ENCODE measurements at regions not wholly inside any gene's neighbourhood (a gene's known extent, or its start where the extent isn't known, plus 50 kb on each side); places are given as distances from the start of the nearest gene placed in this dataset.

GRCh38 chr5:66315784-66316183, 171.7 kb downstream of the SREK1 start:
- DNase-seq (ENCODE audit: low spot score): no peak
- ChIA-PET CTCF (interaction anchor here (0.6 kb wide), 1 partner anchor 206 kb away, joined by 3 read pairs; no protein-coding TSS in a partner anchor), POLR2A (ENCODE audit: low non-redundant PET) (interaction anchor here (0.6 kb wide), 1 partner anchor 1201 kb away, joined by 3 read pairs; no protein-coding TSS in a partner anchor)
- Histone ChIP-seq H3K27ac (ENCODE audit: low read depth, low read length, poor library complexity, severe bottlenecking) (no peak overlapping the region), H3K9me3 (ENCODE audit: low read depth, low read length, poor library complexity, severe bottlenecking) (no peaks in the 10 kb centered on the region), H3K36me3 (ENCODE audit: insufficient read depth, low read length, poor library complexity, severe bottlenecking) (no peaks in the 10 kb centered on the region), H3K4me1 (ENCODE audit: insufficient read depth, low read length, poor library complexity, severe bottlenecking) (no peaks in the 10 kb centered on the region), H3K27me3 (replicated peaks; ENCODE audit: insufficient read depth, low read depth, low read length, poor library complexity) (peaks cover 4% of the 10 kb centered on the region), H3K4me3 (ENCODE audit: low read depth, low read length, poor library complexity, severe bottlenecking) (no peak overlapping the region)
- intact Hi-C loops (cut with micrococcal nuclease; ENCODE audit: unreplicated experiment): no loop called here
- TF ChIP-seq CTCF (conservative IDR thresholded peaks at IDR 0.05; ENCODE audit: low read depth, low read length) (no peak), EZH2 (IDR thresholded peaks at IDR 0.05; ENCODE audit: borderline replicate concordance, low read depth, low read length, poor library complexity, severe bottlenecking) (no peak)
- BruUV-seq (replicated peaks): no TSS peak

GRCh38 chr5:66322786-66323528, 178.9 kb downstream of the SREK1 start:
- BruUV-seq (replicated peaks): no TSS peak
- TF ChIP-seq EZH2 (IDR thresholded peaks at IDR 0.05; ENCODE audit: borderline replicate concordance, low read depth, low read length, poor library complexity, severe bottlenecking) (no peak), CTCF (conservative IDR thresholded peaks at IDR 0.05; ENCODE audit: low read depth, low read length) (no peak)
- H3K27me3 ChIP-seq (replicated peaks; ENCODE audit: insufficient read depth, low read depth, low read length, poor library complexity): no peaks in the 10 kb centered on the region
- H3K4me3 ChIP-seq (ENCODE audit: low read depth, low read length, poor library complexity, severe bottlenecking): no peak overlapping the region
- H3K4me1 ChIP-seq (ENCODE audit: insufficient read depth, low read length, poor library complexity, severe bottlenecking): no peaks in the 10 kb centered on the region
- H3K36me3 ChIP-seq (ENCODE audit: insufficient read depth, low read length, poor library complexity, severe bottlenecking): no peaks in the 10 kb centered on the region
- no peaks in the 10 kb centered on the region for H3K9me3 ChIP-seq (ENCODE audit: low read depth, low read length, poor library complexity, severe bottlenecking)
- no peak for DNase-seq (ENCODE audit: low spot score)
- intact Hi-C loops (cut with micrococcal nuclease; ENCODE audit: unreplicated experiment): no loop called here
- no peak overlapping the region for H3K27ac ChIP-seq (ENCODE audit: low read depth, low read length, poor library complexity, severe bottlenecking)
- CTCF ChIA-PET: no interaction called here
- POLR2A ChIA-PET (ENCODE audit: low non-redundant PET): interaction anchor here (0.6 kb wide), 1 partner anchor 45 kb away, joined by 5 read pairs; no protein-coding TSS in a partner anchor

GRCh38 chr5:66323529-66323895, 179.4 kb downstream of the SREK1 start:
- DNase-seq (ENCODE audit: low spot score): no peak

More at GRCh38 chr5:66323529-66323895, 179.4 kb downstream of the SREK1 start:
- ChIA-PET CTCF (no interaction called here), POLR2A (ENCODE audit: low non-redundant PET) (interaction anchor here (0.6 kb wide), 1 partner anchor 45 kb away, joined by 5 read pairs; no protein-coding TSS in a partner anchor)
- Histone ChIP-seq H3K27ac (ENCODE audit: low read depth, low read length, poor library complexity, severe bottlenecking) (no peak overlapping the region), H3K9me3 (ENCODE audit: low read depth, low read length, poor library complexity, severe bottlenecking) (no peaks in the 10 kb centered on the region), H3K4me3 (ENCODE audit: low read depth, low read length, poor library complexity, severe bottlenecking) (no peak overlapping the region), H3K36me3 (ENCODE audit: insufficient read depth, low read length, poor library complexity, severe bottlenecking) (no peaks in the 10 kb centered on the region), H3K4me1 (ENCODE audit: insufficient read depth, low read length, poor library complexity, severe bottlenecking) (no peaks in the 10 kb centered on the region), H3K27me3 (replicated peaks; ENCODE audit: insufficient read depth, low read depth, low read length, poor library complexity) (no peaks in the 10 kb centered on the region)
- TF ChIP-seq EZH2 (IDR thresholded peaks at IDR 0.05; ENCODE audit: borderline replicate concordance, low read depth, low read length, poor library complexity, severe bottlenecking) (no peak), CTCF (conservative IDR thresholded peaks at IDR 0.05; ENCODE audit: low read depth, low read length) (no peak)
- intact Hi-C loops (cut with micrococcal nuclease; ENCODE audit: unreplicated experiment): no loop called here
- BruUV-seq (replicated peaks): no TSS peak
